ENCODE measurements at regions not wholly inside any gene's neighbourhood (a gene's known extent, or its start where the extent isn't known, plus 50 kb on each side); places are given as distances from the start of the nearest gene placed in this dataset.

GRCh38 chr9:108552459-108553040 lies 303.2 kb downstream of the ACTL7B start:
- no peak for TF ChIP-seq POLR2A (IDR thresholded peaks at IDR 0.05)
- TF ChIP-seq, protein P1, sequence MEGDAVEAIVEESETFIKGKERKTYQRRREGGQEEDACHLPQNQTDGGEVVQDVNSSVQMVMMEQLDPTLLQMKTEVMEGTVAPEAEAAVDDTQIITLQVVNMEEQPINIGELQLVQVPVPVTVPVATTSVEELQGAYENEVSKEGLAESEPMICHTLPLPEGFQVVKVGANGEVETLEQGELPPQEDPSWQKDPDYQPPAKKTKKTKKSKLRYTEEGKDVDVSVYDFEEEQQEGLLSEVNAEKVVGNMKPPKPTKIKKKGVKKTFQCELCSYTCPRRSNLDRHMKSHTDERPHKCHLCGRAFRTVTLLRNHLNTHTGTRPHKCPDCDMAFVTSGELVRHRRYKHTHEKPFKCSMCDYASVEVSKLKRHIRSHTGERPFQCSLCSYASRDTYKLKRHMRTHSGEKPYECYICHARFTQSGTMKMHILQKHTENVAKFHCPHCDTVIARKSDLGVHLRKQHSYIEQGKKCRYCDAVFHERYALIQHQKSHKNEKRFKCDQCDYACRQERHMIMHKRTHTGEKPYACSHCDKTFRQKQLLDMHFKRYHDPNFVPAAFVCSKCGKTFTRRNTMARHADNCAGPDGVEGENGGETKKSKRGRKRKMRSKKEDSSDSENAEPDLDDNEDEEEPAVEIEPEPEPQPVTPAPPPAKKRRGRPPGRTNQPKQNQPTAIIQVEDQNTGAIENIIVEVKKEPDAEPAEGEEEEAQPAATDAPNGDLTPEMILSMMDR (IDR thresholded peaks at IDR 0.05): no peak

Measured in right lobe of liver (tissue), 4 donors.